SHP77 (cell line): ENCODE measurements at regions not wholly inside any gene's neighbourhood (a gene's known extent, or its start where the extent isn't known, plus 50 kb on each side); places are given as distances from the start of the nearest gene placed in this dataset.

ENCODE experiments used
- DNase-seq, 2 experiments: peaks; one replicate each; lab custom pipeline; 2025; lab: John Stamatoyannopoulos, UW

GRCh38 chr12:65597527-65597926 lies 226.8 kb upstream of the HMGA2 start:
- no peak for DNase-seq

GRCh38 chr12:65598688-65599087 lies 225.6 kb upstream of the HMGA2 start:
- no peak for DNase-seq

GRCh38 chr12:65602253-65602609 lies 222.1 kb upstream of the HMGA2 start:
- no peak for DNase-seq

GRCh38 chr12:65602610-65603295 lies 221.5 kb upstream of the HMGA2 start:
- DNase-seq, result peak; percentile 54 to 57

- no peak for DNase-seq
Measured at GRCh38 chr12:65603438-65604351, 220.6 kb upstream of the HMGA2 start.

GRCh38 chr12:65605019-65605418 lies 219.3 kb upstream of the HMGA2 start:
- DNase-seq, result no peak

GRCh38 chr12:65606008-65606766 lies 218.1 kb upstream of the HMGA2 start:
- no peak for DNase-seq

GRCh38 chr12:65607401-65607841 lies 216.9 kb upstream of the HMGA2 start:
- no peak for DNase-seq

GRCh38 chr12:65608319-65608916 lies 215.9 kb upstream of the HMGA2 start:
- DNase-seq, result no peak

GRCh38 chr12:65609359-65609771 lies 214.9 kb upstream of the HMGA2 start:
- DNase-seq, result no peak

GRCh38 chr12:65611396-65611795 lies 212.9 kb upstream of the HMGA2 start:
- DNase-seq, result no peak

GRCh38 chr12:65612440-65612839 lies 211.8 kb upstream of the HMGA2 start:
- DNase-seq, result no peak

GRCh38 chr12:65613692-65614091 lies 210.6 kb upstream of the HMGA2 start:
- no peak for DNase-seq

- DNase-seq, result no peak
Measured at GRCh38 chr12:65614259-65614889, 209.9 kb upstream of the HMGA2 start.

GRCh38 chr12:65615118-65615517 lies 209.2 kb upstream of the HMGA2 start:
- no peak for DNase-seq

- no peak for DNase-seq
Measured at GRCh38 chr12:65616022-65616421, 208.3 kb upstream of the HMGA2 start.

- no peak for DNase-seq
Measured at GRCh38 chr12:65618588-65618987, 205.7 kb upstream of the HMGA2 start.

GRCh38 chr12:65619018-65619417 lies 205.3 kb upstream of the HMGA2 start:
- no peak for DNase-seq

GRCh38 chr12:65620046-65620445 lies 204.2 kb upstream of the HMGA2 start:
- DNase-seq, result no peak

GRCh38 chr12:65622056-65622455 lies 202.2 kb upstream of the HMGA2 start:
- no peak for DNase-seq

GRCh38 chr12:65623507-65623906 lies 200.8 kb upstream of the HMGA2 start:
- DNase-seq, result no peak
